Retinal pigment epithelial cell (primary cell): ENCODE measurements at regions not wholly inside any gene's neighbourhood (a gene's known extent, or its start where the extent isn't known, plus 50 kb on each side); places are given as distances from the start of the nearest gene placed in this dataset.

Experiments used
- DNase-seq: peaks from one replicate; pipeline ENCODE4 v3.0.0-alpha.2; 2010; ENCODE audit warnings: low read depth
- H3K4me3 ChIP-seq: 2 replicates; pipeline ENCODE4 v1.5.1; 2011; ENCODE audit warnings: mild to moderate bottlenecking, low read length, control low read depth, moderate library complexity
- CTCF ChIP-seq: conservative IDR thresholded peaks from 2 replicates; pipeline ENCODE4 v1.5.1; 2011; ENCODE audit warnings: low read depth, low read length, control low read depth, inconsistent platforms

GRCh38 chr10:89900554-89900953 is 199.2 kb downstream of the KIF20B start:
- no peak for DNase-seq

GRCh38 chr10:89901895-89902294 is 200.5 kb downstream of the KIF20B start:
- no peak for DNase-seq
- no peak for TF ChIP-seq CTCF

More at GRCh38 chr10:89900554-89900953, 199.2 kb downstream of the KIF20B start:
- H3K4me3 ChIP-seq: no peak overlapping the region
- TF ChIP-seq CTCF: no peak

GRCh38 chr10:89904755-89905154 is 203.4 kb downstream of the KIF20B start:
- no peak for DNase-seq
- no peak overlapping the region for H3K4me3 ChIP-seq
- TF ChIP-seq CTCF: no peak

More at GRCh38 chr10:89901895-89902294, 200.5 kb downstream of the KIF20B start:
- H3K4me3 ChIP-seq: no peak overlapping the region

GRCh38 chr10:89909752-89910151 is 208.4 kb downstream of the KIF20B start:
- no peak overlapping the region for H3K4me3 ChIP-seq
- TF ChIP-seq CTCF: no peak
- DNase-seq: no peak

GRCh38 chr10:89915021-89915420 is 213.6 kb downstream of the KIF20B start:
- TF ChIP-seq CTCF: no peak
- no peak for DNase-seq
- no peak overlapping the region for H3K4me3 ChIP-seq

- TF ChIP-seq CTCF: no peak
- no peak overlapping the region for H3K4me3 ChIP-seq
- no peak for DNase-seq
Measured at GRCh38 chr10:89915968-89916367, 214.6 kb downstream of the KIF20B start.

- DNase-seq: no peak
- no peak for TF ChIP-seq CTCF
- H3K4me3 ChIP-seq: no peak overlapping the region
Measured at GRCh38 chr10:89916468-89917215, 215.3 kb downstream of the KIF20B start.
